Endothelial cell (in vitro differentiated cells): ENCODE measurements at regions not wholly inside any gene's neighbourhood (a gene's known extent, or its start where the extent isn't known, plus 50 kb on each side); places are given as distances from the start of the nearest gene placed in this dataset.

ENCODE experiments used
- DNase-seq: peaks from one replicate; pipeline ENCODE4 v3.0.0; 2021; ENCODE audit warnings: low spot score
- H3K27ac Mint-ChIP-seq: one replicate; pipeline ENCODE4 v1.8.0; 2021; ENCODE audit warnings: mixed read lengths, inconsistent platforms; ENCODE audit not compliant: unreplicated experiment
- H3K27me3 Mint-ChIP-seq: one replicate; pipeline ENCODE4 v1.8.0; 2021; ENCODE audit warnings: mild to moderate bottlenecking, moderate library complexity, mixed read lengths, inconsistent platforms; ENCODE audit not compliant: unreplicated experiment
- H3K36me3 Mint-ChIP-seq: one replicate; pipeline ENCODE4 v1.8.0; 2021; ENCODE audit warnings: mild to moderate bottlenecking, low read depth, mixed read lengths, inconsistent platforms; ENCODE audit not compliant: unreplicated experiment
- H3K4me1 Mint-ChIP-seq: one replicate; pipeline ENCODE4 v1.8.0; 2021; ENCODE audit warnings: mild to moderate bottlenecking, mixed read lengths, inconsistent platforms; ENCODE audit not compliant: unreplicated experiment
- H3K4me3 Mint-ChIP-seq: one replicate; pipeline ENCODE4 v1.8.0; 2021; ENCODE audit warnings: mild to moderate bottlenecking, mixed read lengths, inconsistent platforms; ENCODE audit not compliant: unreplicated experiment
- H3K9me3 Mint-ChIP-seq: one replicate; pipeline ENCODE4 v1.8.0; 2021; ENCODE audit warnings: mixed read lengths, inconsistent platforms; ENCODE audit not compliant: unreplicated experiment
- TF ChIP-seq, protein P1 (sequence below): fragments of 200-600 bp; sonication (generic); IDR thresholded peaks from one replicate; pipeline ENCODE4 v1.5.0; 2021; ENCODE audit warnings: antibody characterized with exemption; ENCODE audit not compliant: unreplicated experiment

DNA sequence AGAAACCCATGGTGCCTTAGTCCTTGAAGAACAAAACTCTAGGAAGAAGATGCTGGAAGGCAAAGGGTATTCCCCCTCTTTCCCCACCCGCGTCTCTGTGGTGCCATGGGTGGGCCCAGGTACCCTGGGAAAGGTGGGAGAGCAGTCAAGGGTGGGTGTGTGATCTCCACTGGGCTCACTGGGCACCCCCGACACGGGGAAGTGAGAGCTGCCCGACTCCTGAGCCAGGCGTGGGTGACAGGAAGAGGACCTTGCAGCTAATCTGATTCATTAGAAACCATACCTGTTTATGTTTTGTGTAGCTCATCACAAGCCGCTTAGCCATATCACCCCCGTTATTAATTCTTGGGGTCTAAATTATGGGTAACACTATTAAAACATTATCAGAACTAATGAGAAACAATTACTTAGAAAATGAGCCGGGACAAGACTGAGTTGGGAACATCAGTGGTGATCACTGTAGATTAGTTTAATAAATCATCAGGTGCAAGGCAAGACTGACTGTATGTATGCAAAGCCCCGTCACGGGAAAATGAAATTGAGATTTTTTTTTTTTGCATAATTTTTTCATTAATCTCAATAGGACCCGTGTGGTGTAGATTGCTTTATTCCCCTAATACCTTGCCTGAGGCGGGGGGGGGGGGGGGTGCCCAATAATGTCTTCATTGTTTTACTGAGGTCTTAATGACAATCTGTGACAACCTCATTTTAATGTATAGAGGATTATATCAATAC, 77.3 kb downstream of the ZIC5 start:
- no peaks in the 10 kb centered on the region for H3K9me3 Mint-ChIP-seq
- no peaks in the 10 kb centered on the region for H3K36me3 Mint-ChIP-seq
- H3K4me3 Mint-ChIP-seq, result peak overlapping the region; percentile 72
- DNase-seq, result no peak
- peaks cover 13% of the 10 kb centered on the region for H3K27me3 Mint-ChIP-seq
- TF ChIP-seq, protein P1, sequence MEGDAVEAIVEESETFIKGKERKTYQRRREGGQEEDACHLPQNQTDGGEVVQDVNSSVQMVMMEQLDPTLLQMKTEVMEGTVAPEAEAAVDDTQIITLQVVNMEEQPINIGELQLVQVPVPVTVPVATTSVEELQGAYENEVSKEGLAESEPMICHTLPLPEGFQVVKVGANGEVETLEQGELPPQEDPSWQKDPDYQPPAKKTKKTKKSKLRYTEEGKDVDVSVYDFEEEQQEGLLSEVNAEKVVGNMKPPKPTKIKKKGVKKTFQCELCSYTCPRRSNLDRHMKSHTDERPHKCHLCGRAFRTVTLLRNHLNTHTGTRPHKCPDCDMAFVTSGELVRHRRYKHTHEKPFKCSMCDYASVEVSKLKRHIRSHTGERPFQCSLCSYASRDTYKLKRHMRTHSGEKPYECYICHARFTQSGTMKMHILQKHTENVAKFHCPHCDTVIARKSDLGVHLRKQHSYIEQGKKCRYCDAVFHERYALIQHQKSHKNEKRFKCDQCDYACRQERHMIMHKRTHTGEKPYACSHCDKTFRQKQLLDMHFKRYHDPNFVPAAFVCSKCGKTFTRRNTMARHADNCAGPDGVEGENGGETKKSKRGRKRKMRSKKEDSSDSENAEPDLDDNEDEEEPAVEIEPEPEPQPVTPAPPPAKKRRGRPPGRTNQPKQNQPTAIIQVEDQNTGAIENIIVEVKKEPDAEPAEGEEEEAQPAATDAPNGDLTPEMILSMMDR, result no peak
- H3K4me1 Mint-ChIP-seq, result peaks cover 8% of the 10 kb centered on the region
- no peak overlapping the region for H3K27ac Mint-ChIP-seq

DNA sequence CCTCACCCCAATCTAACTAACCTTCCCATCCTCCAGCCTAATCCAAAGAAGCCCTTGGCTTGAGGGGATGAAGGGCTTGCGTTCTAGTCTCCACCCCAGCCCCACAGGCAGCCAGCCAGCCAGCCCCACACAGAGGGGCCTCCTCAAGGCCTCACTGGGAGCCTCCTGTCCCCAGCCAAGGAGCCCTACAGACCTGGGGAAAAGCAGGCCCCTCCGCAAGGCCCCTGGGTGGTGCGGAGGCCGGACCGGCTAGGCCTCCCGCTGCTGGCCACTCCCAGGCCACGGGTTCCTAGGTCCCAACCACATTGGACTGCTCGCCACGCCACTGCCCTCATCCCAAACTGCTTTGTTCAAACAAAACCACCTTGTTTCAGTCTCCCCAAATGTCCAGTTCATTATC, 78.0 kb downstream of the ZIC5 start:
- Mint-ChIP-seq H3K27me3 (peaks cover 10% of the 10 kb centered on the region), H3K4me3 (no peak overlapping the region), H3K36me3 (no peaks in the 10 kb centered on the region), H3K27ac (no peak overlapping the region), H3K4me1 (peaks cover 8% of the 10 kb centered on the region), H3K9me3 (no peaks in the 10 kb centered on the region)
- DNase-seq, result no peak
- TF ChIP-seq, protein P1, result no peak

DNA sequence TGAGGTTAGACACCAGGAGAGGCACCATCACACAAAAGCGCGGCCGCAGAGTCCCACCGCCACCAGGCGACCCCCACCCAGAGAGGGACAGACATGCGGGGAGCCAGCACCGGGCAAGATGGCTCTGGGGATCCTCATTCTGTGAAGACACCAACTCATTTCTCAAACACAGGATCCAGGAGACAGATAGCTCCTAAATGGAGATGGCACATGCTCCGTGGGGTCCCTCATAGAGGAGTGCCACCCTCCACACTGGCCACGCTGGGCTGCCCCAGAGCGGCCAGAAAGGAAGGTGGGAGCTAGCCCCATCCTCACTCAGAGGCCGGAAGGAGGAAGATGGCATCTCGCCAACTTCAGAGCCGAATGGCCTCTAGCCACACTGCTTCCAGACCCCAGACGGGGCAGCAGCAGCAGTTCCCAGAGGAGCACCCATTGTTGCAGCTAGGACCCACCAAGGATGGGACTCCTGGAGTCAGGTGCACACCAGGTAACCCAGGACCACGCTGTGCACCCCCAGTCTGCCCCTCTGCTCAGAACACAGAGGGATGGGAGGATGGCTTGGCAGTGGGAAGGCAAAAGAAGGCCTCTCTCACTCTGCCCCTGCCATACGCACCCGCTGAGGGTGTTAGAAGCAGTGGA, 78.6 kb downstream of the ZIC5 start:
- Mint-ChIP-seq H3K9me3 (no peaks in the 10 kb centered on the region), H3K36me3 (no peaks in the 10 kb centered on the region), H3K4me3 (no peak overlapping the region), H3K4me1 (peaks cover 8% of the 10 kb centered on the region), H3K27ac (no peak overlapping the region), H3K27me3 (peaks cover 9% of the 10 kb centered on the region)
- TF ChIP-seq, protein P1, result no peak
- no peak for DNase-seq

DNA sequence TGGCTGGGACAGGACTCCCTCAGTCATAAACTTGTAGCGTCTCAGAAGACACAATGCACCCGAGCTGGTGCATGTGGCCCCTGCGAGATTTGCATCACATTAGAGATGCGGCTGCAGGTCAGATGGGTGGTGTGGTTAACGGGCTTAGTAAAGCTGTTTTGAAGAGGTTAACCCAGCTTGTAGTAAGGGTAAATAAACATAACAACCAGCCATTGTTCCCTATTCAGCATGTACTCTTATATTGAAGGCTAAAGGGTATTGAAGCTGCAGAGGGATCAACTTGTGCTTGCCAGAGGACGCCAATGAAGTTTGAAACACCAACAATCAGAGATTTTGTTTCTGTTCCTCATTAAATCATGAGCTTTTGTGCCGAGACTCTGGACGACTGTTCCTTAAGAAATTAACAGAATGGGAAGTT, 79.4 kb downstream of the ZIC5 start:
- Mint-ChIP-seq H3K4me3 (no peak overlapping the region), H3K36me3 (no peaks in the 10 kb centered on the region), H3K27ac (no peak overlapping the region), H3K27me3 (peaks cover 7% of the 10 kb centered on the region), H3K9me3 (no peaks in the 10 kb centered on the region), H3K4me1 (peaks cover 8% of the 10 kb centered on the region)
- DNase-seq, result no peak
- TF ChIP-seq, protein P1, result no peak

DNA sequence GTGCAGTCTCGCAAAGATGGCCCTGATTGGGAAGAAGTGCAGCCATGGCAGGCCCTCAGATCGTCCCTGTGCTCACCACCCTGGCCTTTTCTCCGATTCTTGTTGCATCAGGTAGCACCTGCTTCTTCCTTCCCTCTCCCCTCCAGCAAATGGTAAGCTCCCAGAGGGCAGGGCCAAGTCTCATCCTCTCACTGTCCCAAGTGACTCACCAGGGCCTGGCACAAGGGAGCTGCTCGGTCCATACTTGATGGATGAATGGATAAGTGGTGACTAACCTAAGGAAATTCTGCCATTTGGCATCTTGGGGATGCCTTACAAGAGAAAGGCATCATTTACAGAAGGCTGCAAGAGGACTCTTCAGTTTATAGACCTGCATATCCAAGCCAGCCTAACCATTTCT, 84.9 kb downstream of the ZIC5 start:
- no peak for DNase-seq
- no peak overlapping the region for H3K4me3 Mint-ChIP-seq
- peaks cover 1% of the 10 kb centered on the region for H3K27me3 Mint-ChIP-seq
- peaks cover 4% of the 10 kb centered on the region for H3K9me3 Mint-ChIP-seq
- H3K4me1 Mint-ChIP-seq, result peaks cover 8% of the 10 kb centered on the region
- TF ChIP-seq, protein P1, result no peak
- peaks cover 12% of the 10 kb centered on the region for H3K36me3 Mint-ChIP-seq
- no peak overlapping the region for H3K27ac Mint-ChIP-seq
